Sigmoid colon (tissue), 4 donors: ENCODE measurements at regions not wholly inside any gene's neighbourhood (a gene's known extent, or its start where the extent isn't known, plus 50 kb on each side); places are given as distances from the start of the nearest gene placed in this dataset.

ENCODE experiments used
- EP300 ChIP-seq, 4 donors: sonication (generic); formaldehyde crosslinking; IDR thresholded peaks; one replicate each; pipeline ENCODE4 v1.6.1; 2017; ENCODE audit warnings: antibody characterized with exemption in 4 of 4
- POLR2A ChIP-seq, 2 donors: fragments of 450-650 bp; IDR thresholded peaks; one replicate each; pipeline ENCODE4 v1.6.1; 2016; ENCODE audit warnings: antibody characterized with exemption in 2 of 2, mild to moderate bottlenecking in 2 of 2, moderate library complexity in 2 of 2
- POLR2AphosphoS5 ChIP-seq, 4 donors: sonication (generic); formaldehyde crosslinking; IDR thresholded peaks; one replicate each; pipeline ENCODE4 v1.6.1; 2017; ENCODE audit warnings: antibody characterized with exemption in 4 of 4
- TF ChIP-seq, protein P1 (sequence below), 4 experiments: fragments of 450-650 bp in 3 of 4; fragments of 200-600 bp in 1 of 4; IDR thresholded peaks; one replicate each; pipeline ENCODE4 v1.5.1; 2016 to 2019; ENCODE audit warnings: antibody characterized with exemption in 4 of 4, mild to moderate bottlenecking in 3 of 4, moderate library complexity in 2 of 4

DNA sequence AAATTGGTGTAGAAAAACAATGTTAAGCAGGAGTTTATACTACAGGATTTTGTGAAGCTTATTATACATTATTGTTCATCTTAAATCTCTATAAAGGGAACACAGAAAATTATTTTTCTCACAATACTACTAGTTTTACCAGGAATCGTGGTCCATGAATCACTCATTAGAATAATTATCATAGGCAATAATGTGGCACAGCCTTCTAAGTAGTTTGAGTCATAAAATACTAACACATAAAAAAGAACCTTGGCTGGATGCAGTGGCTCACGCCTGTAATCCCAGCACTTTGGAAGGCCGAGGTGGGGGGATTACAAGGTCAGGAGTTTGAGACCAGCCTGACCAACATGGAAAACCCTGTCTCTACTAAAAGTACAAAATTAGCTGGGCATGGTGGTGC, 393.1 kb upstream of the ZNF717 start:
- no peak for TF ChIP-seq EP300 (IDR thresholded peaks at IDR 0.05)
- TF ChIP-seq, protein P1, sequence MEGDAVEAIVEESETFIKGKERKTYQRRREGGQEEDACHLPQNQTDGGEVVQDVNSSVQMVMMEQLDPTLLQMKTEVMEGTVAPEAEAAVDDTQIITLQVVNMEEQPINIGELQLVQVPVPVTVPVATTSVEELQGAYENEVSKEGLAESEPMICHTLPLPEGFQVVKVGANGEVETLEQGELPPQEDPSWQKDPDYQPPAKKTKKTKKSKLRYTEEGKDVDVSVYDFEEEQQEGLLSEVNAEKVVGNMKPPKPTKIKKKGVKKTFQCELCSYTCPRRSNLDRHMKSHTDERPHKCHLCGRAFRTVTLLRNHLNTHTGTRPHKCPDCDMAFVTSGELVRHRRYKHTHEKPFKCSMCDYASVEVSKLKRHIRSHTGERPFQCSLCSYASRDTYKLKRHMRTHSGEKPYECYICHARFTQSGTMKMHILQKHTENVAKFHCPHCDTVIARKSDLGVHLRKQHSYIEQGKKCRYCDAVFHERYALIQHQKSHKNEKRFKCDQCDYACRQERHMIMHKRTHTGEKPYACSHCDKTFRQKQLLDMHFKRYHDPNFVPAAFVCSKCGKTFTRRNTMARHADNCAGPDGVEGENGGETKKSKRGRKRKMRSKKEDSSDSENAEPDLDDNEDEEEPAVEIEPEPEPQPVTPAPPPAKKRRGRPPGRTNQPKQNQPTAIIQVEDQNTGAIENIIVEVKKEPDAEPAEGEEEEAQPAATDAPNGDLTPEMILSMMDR (IDR thresholded peaks at IDR 0.05) = no peak
- no peak for TF ChIP-seq POLR2AphosphoS5 (IDR thresholded peaks at IDR 0.05)
- TF ChIP-seq POLR2A (IDR thresholded peaks at IDR 0.05) = no peak
